Kidney (tissue), 13 donors: ENCODE measurements at regions not wholly inside any gene's neighbourhood (a gene's known extent, or its start where the extent isn't known, plus 50 kb on each side); places are given as distances from the start of the nearest gene placed in this dataset.
"Not testable (repeated sequence)": the region's sequence is repeated elsewhere in the genome, so short reads cannot be mapped to it uniquely, and the experiment has no call there.

Experiments used
- DNase-seq, 5 donors: peaks; one replicate each; pipeline ENCODE4 v3.0.0-alpha.2; 2013 to 2020
- FAIRE-seq: peaks from 2 replicates; lab custom pipeline; 2012; peaks lifted over from hg19 to GRCh38; lab: Jason Lieb, UNC
- H3K27ac ChIP-seq, 2 donors: one replicate each; pipeline ENCODE4 v1.7.0; 2013; ENCODE audit warnings: low read depth in 2 of 2, low read length in 2 of 2, inconsistent platforms in 1 of 2
- H3K27me3 ChIP-seq: one replicate; pipeline ENCODE4 v1.7.1; 2013; ENCODE audit warnings: low read length, inconsistent platforms; ENCODE audit not compliant: control insufficient read depth, insufficient read depth
- H3K36me3 ChIP-seq, 3 donors: one replicate each; pipeline versions ENCODE4 v1.7.0 to v1.7.1; 2013; ENCODE audit warnings: low read length in 3 of 3, control low read depth in 1 of 3, inconsistent platforms in 1 of 3; ENCODE audit not compliant: insufficient read depth in 3 of 3, control insufficient read depth in 2 of 3
- H3K4me1 ChIP-seq, 3 donors: one replicate each; pipeline versions ENCODE4 v1.7.0 to v1.7.1; 2013; ENCODE audit warnings: low read length in 3 of 3, inconsistent platforms in 1 of 3, low read depth in 1 of 3; ENCODE audit not compliant: control insufficient read depth in 2 of 3, insufficient read depth in 2 of 3
- H3K4me3 ChIP-seq, 3 donors: one replicate each; pipeline versions ENCODE4 v1.7.0 to v1.8.1; 2013; ENCODE audit warnings: low read length in 3 of 3, control low read depth in 1 of 3, inconsistent platforms in 1 of 3
- H3K9ac ChIP-seq, 3 donors: one replicate each; pipeline versions ENCODE4 v1.7.0 to v1.7.1; 2013; ENCODE audit warnings: low read length in 3 of 3, control low read depth in 1 of 3, inconsistent platforms in 1 of 3
- H3K9me3 ChIP-seq, 3 donors: one replicate each; pipeline versions ENCODE4 v1.7.0 to v1.7.1; 2013; ENCODE audit warnings: low read length in 3 of 3, control low read depth in 1 of 3, inconsistent platforms in 1 of 3; ENCODE audit not compliant: control insufficient read depth in 2 of 3, insufficient read depth in 1 of 3
- CTCF ChIP-seq: IDR thresholded peaks from 3 replicates; pipeline ENCODE4 v1.5.1; 2012; ENCODE audit warnings: mild to moderate bottlenecking, moderate library complexity, borderline replicate concordance; ENCODE audit not compliant: insufficient read depth; ENCODE audit errors: extremely low read depth
- intact Hi-C: fragments of 100-400 bp; cut with DNase I; formaldehyde crosslinking; loops from one replicate; pipeline ENCODE4 v1.11.1; 2022
- donor health status: control.
- donor health status: control.
- donor health status: control.
- donor health status: control.
- donor health status: control.
- donor health status: DM: yes; HTN: yes; CAD: no.
- donor health status: Normal renal cell carcinoma (clear cell type).

GRCh38 chr10:81251457-81252115 lies 623.4 kb upstream of the NRG3 start:
- Histone ChIP-seq H3K9ac (no peak overlapping the region), H3K4me1 (peaks cover 0 to 2% (median 0%) of the 10 kb centered on the region in 3 donors), H3K4me3 (no peak overlapping the region), H3K36me3 (no peaks in the 10 kb centered on the region), H3K27me3 (no peaks in the 10 kb centered on the region), H3K9me3 (no peaks in the 10 kb centered on the region), H3K27ac (no peak overlapping the region)
- TF ChIP-seq CTCF, result no peak
- DNase-seq, result peak in 4 of 5 donors; percentile 49 to 87 (median 74)
- intact Hi-C loops, result no loop called here
- FAIRE-seq, result no peak

- H3K9ac ChIP-seq, intact Hi-C loops, H3K4me3 ChIP-seq, H3K27me3 ChIP-seq, H3K4me1 ChIP-seq, H3K9me3 ChIP-seq, FAIRE-seq, H3K27ac ChIP-seq, DNase-seq, H3K36me3 ChIP-seq: not testable (repeated sequence)
Measured at GRCh38 chr10:81264991-81265390, 610.0 kb upstream of the NRG3 start.

DNA sequence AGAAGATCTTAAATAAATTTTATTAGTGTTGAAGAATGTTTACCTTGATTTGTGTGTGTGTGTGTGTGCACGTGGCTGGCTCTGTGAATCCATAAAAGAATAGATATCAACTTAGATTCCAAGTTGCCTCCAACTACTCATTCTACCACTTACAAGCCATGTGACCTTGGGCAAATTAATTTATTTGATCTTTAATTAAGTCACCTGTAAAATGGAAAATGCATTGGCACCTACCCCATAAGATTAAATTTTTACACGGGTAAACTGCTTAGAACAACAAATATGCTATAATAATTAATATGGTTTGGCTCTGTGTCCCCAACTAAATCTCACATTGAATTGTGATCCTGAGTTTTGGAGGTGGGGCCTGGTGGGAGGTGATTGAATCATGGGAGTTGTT lies 604.9 kb upstream of the NRG3 start:
- no peak for DNase-seq
- no peak for TF ChIP-seq CTCF
- Histone ChIP-seq H3K9ac (no peak overlapping the region), H3K27ac (no peak overlapping the region), H3K4me3 (no peak overlapping the region), H3K9me3 (no peaks in the 10 kb centered on the region), H3K4me1 (no peaks in the 10 kb centered on the region), H3K36me3 (no peaks in the 10 kb centered on the region), H3K27me3 (no peaks in the 10 kb centered on the region)
- intact Hi-C loops, result no loop called here
- no peak for FAIRE-seq

GRCh38 chr10:81280497-81281479 lies 594.2 kb upstream of the NRG3 start:
- no peaks in the 10 kb centered on the region for H3K9me3 ChIP-seq
- TF ChIP-seq CTCF, result no peak
- no peak for FAIRE-seq
- H3K4me1 ChIP-seq, result no peaks in the 10 kb centered on the region
- no peaks in the 10 kb centered on the region for H3K36me3 ChIP-seq
- no peak for DNase-seq
- no peak overlapping the region for H3K4me3 ChIP-seq
- no peaks in the 10 kb centered on the region for H3K27me3 ChIP-seq
- H3K9ac ChIP-seq, result no peak overlapping the region
- intact Hi-C loops, result no loop called here
- no peak overlapping the region for H3K27ac ChIP-seq
